ENCODE measurements at regions not wholly inside any gene's neighbourhood (a gene's known extent, or its start where the extent isn't known, plus 50 kb on each side); places are given as distances from the start of the nearest gene placed in this dataset.

GRCh38 chr12:113521708-113522107, 50.0 kb upstream of the LHX5 start:
- H3K4me1 ChIP-seq (ENCODE audit: control insufficient read depth, low read depth, low read length) = no peaks in the 10 kb centered on the region
- H3K9me3 ChIP-seq (ENCODE audit: control insufficient read depth, low read depth, low read length) = no peaks in the 10 kb centered on the region
- no peak overlapping the region for H3K9ac ChIP-seq (ENCODE audit: low read length)
- H3K4me3 ChIP-seq (ENCODE audit: low read length) = no peak overlapping the region
- H3K27me3 ChIP-seq (ENCODE audit: control insufficient read depth, insufficient read depth, low read length) = peaks cover 42% of the 10 kb centered on the region
- no peaks in the 10 kb centered on the region for H3K36me3 ChIP-seq (ENCODE audit: control insufficient read depth, low read depth, low read length)
- H3K27ac ChIP-seq (ENCODE audit: low read length) = no peak overlapping the region

All from iPS-18a (cell line).